Aorta (tissue), 5 donors: ENCODE measurements at regions not wholly inside any gene's neighbourhood (a gene's known extent, or its start where the extent isn't known, plus 50 kb on each side); places are given as distances from the start of the nearest gene placed in this dataset.

ENCODE experiments used
- ATAC-seq: fragments of 200-7000 bp; cut with Tn5 transposase; one replicate; pipeline ENCODE4 v1.9.1; 2022; ENCODE audit warnings: moderate library complexity; ENCODE audit not compliant: low FRiP score
- DNase-seq, 2 donors: peaks; one replicate each; pipeline ENCODE4 v3.0.0-alpha.2; 2020
- H3K27ac ChIP-seq, 2 donors: one replicate each; pipeline ENCODE4 v1.5.1; 2013; ENCODE audit warnings: low read length in 2 of 2, mild to moderate bottlenecking in 2 of 2, moderate library complexity in 2 of 2, control low read depth in 1 of 2, inconsistent platforms in 1 of 2, low read depth in 1 of 2
- H3K27me3 ChIP-seq, 2 donors: one replicate each; pipeline ENCODE4 v1.6.1; 2013; ENCODE audit warnings: control low read depth in 1 of 2, low read length in 1 of 2, mild to moderate bottlenecking in 1 of 2, moderate library complexity in 1 of 2; ENCODE audit not compliant: insufficient read depth in 2 of 2, control insufficient read depth in 1 of 2
- H3K36me3 ChIP-seq, 2 donors: one replicate each; pipeline ENCODE4 v1.6.1; 2013; ENCODE audit warnings: control low read depth in 1 of 2, low read length in 1 of 2, mild to moderate bottlenecking in 1 of 2; ENCODE audit not compliant: insufficient read depth in 2 of 2, control insufficient read depth in 1 of 2
- H3K4me1 ChIP-seq, 2 donors: one replicate each; pipeline ENCODE4 v1.6.1; 2013; ENCODE audit warnings: low read length in 2 of 2, control low read depth in 1 of 2, mild to moderate bottlenecking in 1 of 2, moderate library complexity in 1 of 2; ENCODE audit not compliant: insufficient read depth in 2 of 2, control insufficient read depth in 1 of 2
- H3K4me3 ChIP-seq, 2 donors: one replicate each; pipeline ENCODE4 v1.5.1; 2013; ENCODE audit warnings: low read length in 2 of 2, control low read depth in 1 of 2, mild to moderate bottlenecking in 1 of 2
- H3K9me3 ChIP-seq: one replicate; pipeline ENCODE4 v1.6.1; 2013; ENCODE audit warnings: mild to moderate bottlenecking, low read length; ENCODE audit not compliant: control insufficient read depth
- WGBS, 2 donors: extraction: QIAGEN DNeasy Blood & Tissue Kit; methylation state at CpG; one replicate each; pipeline ENCODE4 v1.1.7; 2013; 5-methylcytosine and 5-hydroxymethylcytosine counted together
- intact Hi-C, 2 donors: fragments of 100-400 bp; cut with DNase I; formaldehyde crosslinking; loops; one replicate each; pipeline versions ENCODE4 v1.14.2 to v1.15.0; 2022
- microRNA-seq, 2 donors: library from miRNA; unstranded; fragments of <30 nt; microRNA quantifications; one replicate each; pipeline ENCODE4 v1.2.0, GENCODE V29; 2020
- donor health status: healthy with polysubstance abuse.
- donor health status: Bipolar disorder and iron deficiency.
- donor health status: DM: no; HTN: no; CAD: no.
- donor health status: DM: no; HTN: no; CAD: no.
- donor health status: DM: yes; HTN: yes; CAD: no.

- 84 to 91% methylated on average over 1 of the region's 1 CpG for WGBS, 2 donors
- intact Hi-C loops, result loop anchor here in 1 of 2 donors (10.0 kb wide), 1 partner anchor 347 kb away; no protein-coding TSS in a partner anchor
- H3K4me3 ChIP-seq, result no peak overlapping the region
Observed at GRCh38 chr15:36517758-36518157, 61.7 kb upstream of the CDIN1 start.

GRCh38 chr15:36519067-36519466, 60.4 kb upstream of the CDIN1 start:
- intact Hi-C loops, result loop anchor here in 1 of 2 donors (10.0 kb wide), 1 partner anchor 346 kb away; no protein-coding TSS in a partner anchor
- ATAC-seq, result no peak
- WGBS, 2 donors, result 82 to 86% methylated on average over 6 of the region's 6 CpGs

More at GRCh38 chr15:36517758-36518157, 61.7 kb upstream of the CDIN1 start:
- ATAC-seq (no peak), DNase-seq (no peak)
- Histone ChIP-seq H3K9me3 (no peaks in the 10 kb centered on the region), H3K27me3 (no peaks in the 10 kb centered on the region), H3K36me3 (no peaks in the 10 kb centered on the region), H3K4me1 (peaks cover 0 to 1% of the 10 kb centered on the region in 2 donors), H3K27ac (no peak overlapping the region)

GRCh38 chr15:36525430-36525829, 54.0 kb upstream of the CDIN1 start:
- WGBS, 2 donors, result 68 to 74% methylated on average over 3 of the region's 3 CpGs
- no peak overlapping the region for H3K4me3 ChIP-seq
- DNase-seq (no peak), ATAC-seq (no peak)
- no peaks in the 10 kb centered on the region for H3K36me3 ChIP-seq
- intact Hi-C loops, result no loop called here
- H3K4me1 ChIP-seq, result no peaks in the 10 kb centered on the region
- H3K27ac ChIP-seq, result no peak overlapping the region
- peaks cover 3% of the 10 kb centered on the region for H3K9me3 ChIP-seq
- no peaks in the 10 kb centered on the region for H3K27me3 ChIP-seq

More at GRCh38 chr15:36519067-36519466, 60.4 kb upstream of the CDIN1 start:
- Histone ChIP-seq H3K27me3 (no peaks in the 10 kb centered on the region), H3K27ac (no peak overlapping the region), H3K36me3 (no peaks in the 10 kb centered on the region), H3K4me1 (no peaks in the 10 kb centered on the region), H3K9me3 (peaks cover 2% of the 10 kb centered on the region), H3K4me3 (no peak overlapping the region)
- DNase-seq, result no peak

GRCh38 chr15:36527235-36528162, 51.9 kb upstream of the CDIN1 start:
- H3K4me1 ChIP-seq, result no peaks in the 10 kb centered on the region
- no peak overlapping the region for H3K27ac ChIP-seq
- WGBS, 2 donors, result 50 to 51% methylated on average over 9 of the region's 9 CpGs
- ATAC-seq (no peak), DNase-seq (no peak)
- H3K4me3 ChIP-seq, result no peak overlapping the region
- H3K36me3 ChIP-seq, result no peaks in the 10 kb centered on the region
- intact Hi-C loops, result no loop called here
- no peaks in the 10 kb centered on the region for H3K27me3 ChIP-seq
- peaks cover 3% of the 10 kb centered on the region for H3K9me3 ChIP-seq

- no peak for ATAC-seq
Observed at GRCh38 chr15:36529296-36530011, 50.0 kb upstream of the CDIN1 start.

More at GRCh38 chr15:36529296-36530011, 50.0 kb upstream of the CDIN1 start:
- Histone ChIP-seq H3K4me1 (no peaks in the 10 kb centered on the region), H3K36me3 (no peaks in the 10 kb centered on the region), H3K27me3 (no peaks in the 10 kb centered on the region), H3K27ac (no peak overlapping the region), H3K4me3 (no peak overlapping the region), H3K9me3 (peaks cover under 1% of the 10 kb centered on the region)
- intact Hi-C loops, result no loop called here
- 41 to 70% methylated on average over 7 of the region's 7 CpGs for WGBS, 2 donors
- no peak for DNase-seq

Small RNAs in the stretch of these regions (microRNA-seq; reads per million reads assigned to microRNA genes)
- gene MIR4510, result 0 to 1.2 reads per million in 2 donors
